Head of caudate nucleus (tissue), 42 donors: ENCODE measurements at regions not wholly inside any gene's neighbourhood (a gene's known extent, or its start where the extent isn't known, plus 50 kb on each side); places are given as distances from the start of the nearest gene placed in this dataset.

Experiments used
- DNase-seq, 42 donors: peaks; one replicate each; pipeline versions ENCODE4 v3.0.0 to v3.0.0-alpha.2; 2020 to 2021; ENCODE audit warnings: mixed read lengths in 7 of 42
- intact Hi-C: fragments of 100-400 bp; cut with DNase I; formaldehyde crosslinking; loops from one replicate; pipeline ENCODE4 v1.15.0; 2022

- DNase-seq, result no peak
- intact Hi-C loops, result no loop called here
Measured at GRCh38 chr12:91566328-91567099, 383.9 kb upstream of the DCN start.

- intact Hi-C loops, result no loop called here
- no peak for DNase-seq
Measured at GRCh38 chr12:91565846-91566245, 383.2 kb upstream of the DCN start.

GRCh38 chr12:91565246-91565645 lies 382.6 kb upstream of the DCN start:
- intact Hi-C loops, result no loop called here
- peak in 41 of 42 donors; percentile 27 to 83 (median 57) for DNase-seq

- intact Hi-C loops, result no loop called here
- DNase-seq, result no peak
Measured at GRCh38 chr12:91563011-91563765, 380.6 kb upstream of the DCN start.

- intact Hi-C loops, result no loop called here
- no peak for DNase-seq
Measured at GRCh38 chr12:91562476-91562875, 379.9 kb upstream of the DCN start.

- intact Hi-C loops, result no loop called here
- no peak for DNase-seq
Measured at GRCh38 chr12:91561958-91562325, 379.3 kb upstream of the DCN start.

- intact Hi-C loops, result no loop called here
- no peak for DNase-seq
Measured at GRCh38 chr12:91561301-91561957, 378.8 kb upstream of the DCN start.

GRCh38 chr12:91556909-91557308 lies 374.3 kb upstream of the DCN start:
- intact Hi-C loops, result no loop called here
- DNase-seq, result no peak

- intact Hi-C loops, result no loop called here
- no peak for DNase-seq
Measured at GRCh38 chr12:91555436-91556415, 373.1 kb upstream of the DCN start.

GRCh38 chr12:91551927-91552326 lies 369.3 kb upstream of the DCN start:
- intact Hi-C loops, result no loop called here
- peak in 13 of 42 donors; percentile 1 to 37 (median 11) for DNase-seq

GRCh38 chr12:91551242-91551641 lies 368.6 kb upstream of the DCN start:
- intact Hi-C loops, result no loop called here
- DNase-seq, result no peak

- no peak for DNase-seq
- intact Hi-C loops, result no loop called here
Measured at GRCh38 chr12:91542666-91543065, 360.0 kb upstream of the DCN start.

GRCh38 chr12:91542067-91542466 lies 359.4 kb upstream of the DCN start:
- intact Hi-C loops, result no loop called here
- DNase-seq, result no peak

- DNase-seq, result no peak
- intact Hi-C loops, result no loop called here
Measured at GRCh38 chr12:91538418-91538817, 355.8 kb upstream of the DCN start.

- intact Hi-C loops, result no loop called here
- DNase-seq, result no peak
Measured at GRCh38 chr12:91533366-91533765, 350.7 kb upstream of the DCN start.

GRCh38 chr12:91529829-91530228 lies 347.2 kb upstream of the DCN start:
- DNase-seq, result no peak
- intact Hi-C loops, result no loop called here

GRCh38 chr12:91523831-91524230 lies 341.2 kb upstream of the DCN start:
- DNase-seq, result no peak
- intact Hi-C loops, result no loop called here

GRCh38 chr12:91516695-91517047 lies 334.1 kb upstream of the DCN start:
- intact Hi-C loops, result no loop called here
- no peak for DNase-seq
